Cerebellar nuclear complex (tissue), 1 donor: ENCODE measurements at regions not wholly inside any gene's neighbourhood (a gene's known extent, or its start where the extent isn't known, plus 50 kb on each side); places are given as distances from the start of the nearest gene placed in this dataset.
"Not testable (repeated sequence)": the region's sequence is repeated elsewhere in the genome, so short reads cannot be mapped to it uniquely, and the experiment has no call there.

Experiments
- DNase-seq, 2 experiments: peaks; one replicate each; lab custom pipeline; 2025; lab: John Stamatoyannopoulos, UW

DNA sequence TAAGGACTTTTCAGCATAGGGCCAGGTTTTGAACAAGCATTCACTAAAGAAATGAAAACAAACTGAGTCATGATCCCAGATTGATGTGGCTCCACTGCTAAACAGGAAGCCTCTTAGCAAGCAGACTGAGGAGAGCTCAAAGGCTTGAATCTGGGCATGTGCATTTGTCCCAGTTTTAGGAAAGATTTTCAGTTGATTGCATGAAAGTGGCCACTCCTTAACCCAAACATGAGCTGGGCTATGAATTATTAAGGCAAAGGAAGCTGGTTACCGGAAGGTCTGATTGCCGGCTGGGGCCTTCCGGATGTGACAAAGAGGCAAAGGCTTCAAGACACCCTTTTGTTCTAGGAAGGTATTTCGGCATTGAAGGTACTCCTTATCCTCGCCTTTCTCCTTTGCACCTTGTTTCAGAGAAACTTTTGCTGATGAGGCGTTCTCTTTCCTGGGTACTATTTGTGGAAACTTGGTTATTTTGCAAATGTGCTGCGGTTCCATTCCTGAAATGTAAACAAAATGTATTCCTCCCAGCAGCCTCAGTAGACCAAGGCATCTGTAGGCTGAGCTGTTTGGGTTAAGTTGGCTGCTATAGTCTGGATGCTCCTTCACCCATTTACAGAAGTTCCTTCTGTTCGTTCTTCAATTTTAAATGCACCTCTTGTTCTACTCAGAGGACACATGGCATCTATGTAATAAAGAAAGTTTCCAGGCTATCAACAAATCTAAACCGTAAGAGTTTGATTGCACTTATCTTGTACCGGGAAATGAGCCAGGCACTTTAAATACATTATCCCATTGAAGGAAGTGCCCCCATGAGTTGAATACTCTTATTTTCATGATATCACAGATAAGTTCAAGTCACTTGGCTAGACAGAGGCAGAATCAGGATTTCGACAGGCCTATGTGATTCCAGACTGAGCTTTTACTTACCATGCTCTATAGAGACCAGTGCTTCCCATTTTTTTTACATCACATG, 115.6 kb upstream of the METAP2 start:
- no peak for DNase-seq

DNA sequence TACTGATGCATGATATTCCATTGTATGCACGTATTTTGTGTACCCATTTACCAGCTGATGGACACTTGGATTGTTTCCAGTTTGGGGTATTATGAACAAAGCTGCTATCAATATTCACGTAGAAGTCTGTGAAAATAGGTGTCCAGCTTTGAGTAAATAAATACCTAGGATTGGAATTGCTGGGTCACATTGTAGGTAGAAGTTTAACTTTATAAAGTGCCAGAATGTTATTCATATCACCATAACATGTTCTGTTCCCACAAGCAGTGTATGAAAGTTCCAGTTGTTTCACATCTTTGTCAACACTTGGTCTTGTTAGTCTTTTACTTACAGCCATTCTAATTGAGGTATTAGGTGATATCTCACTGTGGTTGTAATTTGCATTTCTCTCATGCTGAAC, 108.0 kb upstream of the METAP2 start:
- no peak for DNase-seq

DNA sequence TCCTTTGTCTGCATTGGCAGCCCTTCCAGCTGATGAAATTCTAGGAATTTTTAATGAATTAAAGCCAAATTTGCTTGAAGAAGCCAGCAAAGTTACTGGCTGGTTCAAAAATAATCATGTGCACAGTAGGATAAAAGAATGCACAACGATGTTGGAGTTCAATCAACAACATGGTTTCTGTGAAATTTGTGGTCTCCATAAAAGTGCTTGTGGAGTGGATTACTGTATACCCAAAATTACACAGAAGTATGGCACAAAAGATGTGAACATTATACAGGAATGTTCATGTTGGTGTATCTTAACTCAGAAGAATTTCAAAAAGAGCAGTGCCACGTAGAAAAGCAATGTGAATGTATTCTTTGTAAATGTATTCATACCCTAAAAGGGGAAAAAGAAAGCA, 105.0 kb upstream of the METAP2 start:
- no peak for DNase-seq

DNA sequence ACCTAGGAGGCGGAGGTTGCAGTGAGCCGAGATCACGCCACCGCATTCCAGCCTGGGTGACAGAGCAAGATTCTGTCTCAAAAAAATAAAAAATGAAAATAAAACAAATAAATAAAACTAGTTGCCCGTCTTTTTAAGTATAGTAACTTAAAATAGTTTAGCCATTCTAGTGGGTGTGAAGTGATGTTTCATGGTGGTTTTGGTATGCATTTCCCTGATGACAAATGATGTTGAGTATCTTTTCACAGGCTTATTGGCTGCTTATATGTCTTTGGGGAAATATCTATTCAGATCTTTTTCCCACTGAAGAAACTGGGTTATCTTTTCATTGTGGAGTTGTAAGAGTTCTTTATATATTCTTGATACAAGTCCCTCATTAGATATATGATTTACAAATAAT, 102.4 kb upstream of the METAP2 start:
- no peak for DNase-seq

DNA sequence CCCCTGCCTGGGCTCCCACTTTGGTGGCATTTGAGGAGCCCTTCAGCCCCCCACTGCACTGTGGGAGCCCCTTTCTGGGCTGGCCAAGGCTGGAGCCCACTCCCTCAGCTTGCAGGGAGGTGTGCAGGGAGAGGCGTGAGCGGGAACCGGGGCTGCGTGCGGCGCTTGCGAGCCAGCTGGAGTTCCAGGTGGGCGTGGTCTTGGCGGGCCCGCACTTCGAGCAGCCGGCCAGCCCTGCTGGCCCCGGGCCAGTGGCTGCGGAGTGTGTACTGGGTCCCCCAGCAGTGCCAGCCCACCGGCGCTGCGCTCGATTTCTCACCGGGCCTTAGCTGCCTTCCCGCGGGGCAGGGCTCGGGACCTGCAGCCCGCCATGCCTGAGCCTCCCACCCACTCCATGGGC, 94.5 kb upstream of the METAP2 start:
- not testable (repeated sequence) for DNase-seq

DNA sequence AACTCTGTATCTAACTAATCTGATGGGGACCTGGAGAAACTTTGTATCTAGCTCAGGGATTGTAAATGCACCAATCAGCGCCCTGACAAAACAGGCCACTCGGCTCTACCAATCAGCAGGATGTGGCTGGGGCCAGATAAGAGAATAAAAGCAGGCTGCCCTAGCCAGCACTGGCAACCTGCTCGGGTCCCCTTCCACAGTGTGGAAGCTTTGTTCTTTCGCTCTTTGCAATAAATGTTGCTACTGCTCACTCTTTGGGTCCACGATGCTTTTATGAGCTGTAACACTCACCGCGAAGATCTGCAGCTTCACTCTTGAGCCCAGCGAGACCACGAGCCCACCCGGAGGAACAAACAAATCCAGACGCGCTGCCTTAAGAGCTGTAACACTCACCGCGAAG, 93.6 kb upstream of the METAP2 start:
- not testable (repeated sequence) for DNase-seq

DNA sequence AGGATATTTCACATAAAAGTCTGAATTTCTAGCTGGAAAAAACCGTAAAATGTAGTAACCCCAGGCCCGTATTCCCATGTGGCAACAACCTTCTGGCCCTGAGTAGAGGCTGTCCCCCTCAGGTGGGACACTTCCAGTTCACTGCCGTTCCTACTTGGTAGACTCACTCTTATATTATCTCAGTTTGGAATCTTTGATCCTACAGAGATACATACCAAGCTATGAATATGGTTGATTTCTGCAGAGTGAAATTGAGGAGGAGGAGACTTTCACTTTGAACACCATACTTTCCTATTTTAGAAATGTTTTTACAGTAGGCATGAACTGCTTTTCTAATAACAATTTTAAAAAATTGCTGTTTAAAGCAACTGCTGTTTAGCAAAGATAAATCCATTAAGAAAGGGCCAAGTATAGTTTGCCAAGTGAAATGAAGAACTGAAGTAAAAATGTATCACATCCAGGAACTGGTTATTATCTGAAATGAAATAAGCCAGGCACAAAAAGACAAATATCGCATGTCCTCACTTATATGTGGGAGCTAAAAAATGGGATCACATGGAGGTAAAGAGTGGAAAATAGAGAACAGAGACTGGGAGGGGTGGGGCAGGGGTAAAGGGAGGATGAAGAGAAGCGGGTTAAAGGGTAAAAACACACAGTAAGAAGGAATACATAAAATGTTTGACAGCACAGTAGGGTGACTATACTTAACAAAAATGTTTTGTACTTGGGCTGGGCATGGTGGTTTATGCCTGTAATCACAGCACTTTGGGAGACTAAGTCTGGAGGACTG, 92.8 kb upstream of the METAP2 start:
- DNase-seq: no peak

DNA sequence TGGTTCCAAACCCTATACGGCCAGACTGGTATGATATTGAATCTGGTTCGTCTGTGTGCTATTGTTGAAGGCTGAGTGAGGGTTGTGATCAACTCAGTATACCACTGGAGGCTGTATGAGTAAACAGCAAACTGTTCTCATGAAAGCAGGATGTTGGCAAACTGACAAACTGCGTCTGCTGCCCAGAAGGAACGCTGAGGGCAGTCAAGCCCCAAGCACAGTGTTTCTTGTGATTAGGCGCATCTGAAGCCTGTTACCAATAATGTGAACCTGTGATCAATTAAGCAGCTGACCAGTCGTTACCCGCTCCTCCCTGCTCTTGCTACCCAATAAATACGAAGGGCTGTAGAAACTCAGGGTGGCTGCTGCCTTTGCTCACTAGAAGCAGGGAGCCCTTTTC, 90.0 kb upstream of the METAP2 start:
- DNase-seq: not testable (repeated sequence)

DNA sequence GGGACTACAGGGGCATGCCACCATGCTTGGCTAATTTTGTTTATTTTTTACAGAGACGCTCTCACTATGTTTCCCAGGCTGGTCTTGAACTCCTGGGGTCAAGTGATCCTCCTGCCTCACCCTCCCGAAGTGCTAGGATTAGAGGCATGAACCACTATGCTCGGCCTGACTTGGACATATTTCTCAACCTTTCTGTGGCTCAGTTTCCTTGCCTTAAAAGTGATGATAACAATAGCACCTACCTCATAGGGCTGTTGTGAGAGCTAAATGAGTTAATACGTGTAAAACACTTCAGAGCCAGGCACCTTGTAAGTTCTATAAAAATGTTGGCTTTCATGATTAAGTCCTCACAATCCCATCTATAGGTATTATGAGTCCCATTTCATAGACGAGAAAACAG, 89.2 kb upstream of the METAP2 start:
- DNase-seq: no peak

DNA sequence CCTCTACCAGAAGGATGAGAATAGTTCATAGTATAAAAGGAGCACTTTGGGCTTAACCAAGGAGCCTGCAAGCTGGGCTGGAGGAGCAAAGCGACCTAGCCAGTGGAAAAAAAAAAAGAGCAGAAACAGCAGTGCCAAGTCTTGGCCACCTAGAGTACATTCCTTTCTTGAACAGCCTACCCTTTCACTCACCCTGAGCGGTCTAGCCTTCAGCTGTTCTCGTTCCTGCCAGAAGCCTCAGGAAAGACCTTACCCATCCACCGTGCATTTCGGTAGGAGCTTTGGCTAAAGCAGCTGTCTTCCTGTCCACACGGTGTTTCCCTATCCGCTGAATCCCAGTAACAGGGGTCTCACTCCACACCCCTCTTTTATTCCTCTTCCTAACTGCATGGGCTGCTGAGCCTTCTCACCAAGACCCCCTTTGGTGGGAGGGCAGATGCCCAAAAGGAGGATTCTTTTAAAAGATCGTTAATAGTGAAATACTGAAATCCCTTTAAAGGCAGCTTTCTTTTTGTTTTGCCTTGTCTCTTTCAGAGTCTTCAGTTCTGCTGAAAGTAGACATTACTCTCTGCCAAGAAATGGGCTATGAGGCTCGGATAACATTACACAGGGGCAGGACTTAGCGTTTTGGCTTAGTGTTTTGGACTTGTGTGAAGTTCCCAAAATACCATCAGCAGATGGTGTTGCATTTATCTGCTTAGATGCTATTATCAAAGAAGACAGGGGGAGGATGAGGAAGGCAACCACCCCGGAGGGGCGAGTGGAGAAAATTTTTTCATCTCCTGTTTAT, 88.5 kb upstream of the METAP2 start:
- DNase-seq: peak; percentile 2 to 73

DNA sequence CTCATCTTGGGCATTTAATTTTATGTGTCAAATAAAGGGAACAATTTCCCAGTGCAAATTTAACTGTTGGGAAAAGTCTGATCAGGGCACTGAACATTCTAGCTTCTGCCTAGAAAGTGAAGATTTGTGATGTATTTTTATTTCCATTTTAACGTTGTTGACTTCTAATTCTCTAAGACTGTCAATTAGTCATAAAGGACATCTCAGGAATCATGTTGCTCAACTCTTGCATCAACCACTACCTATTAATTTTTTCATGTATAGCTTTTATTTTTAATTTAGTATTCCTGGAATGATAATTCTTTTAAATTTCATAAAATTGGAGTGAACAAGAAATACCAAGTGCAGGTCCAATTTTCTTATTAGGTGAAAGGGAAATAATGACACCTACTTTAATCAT, 87.9 kb upstream of the METAP2 start:
- no peak for DNase-seq

DNA sequence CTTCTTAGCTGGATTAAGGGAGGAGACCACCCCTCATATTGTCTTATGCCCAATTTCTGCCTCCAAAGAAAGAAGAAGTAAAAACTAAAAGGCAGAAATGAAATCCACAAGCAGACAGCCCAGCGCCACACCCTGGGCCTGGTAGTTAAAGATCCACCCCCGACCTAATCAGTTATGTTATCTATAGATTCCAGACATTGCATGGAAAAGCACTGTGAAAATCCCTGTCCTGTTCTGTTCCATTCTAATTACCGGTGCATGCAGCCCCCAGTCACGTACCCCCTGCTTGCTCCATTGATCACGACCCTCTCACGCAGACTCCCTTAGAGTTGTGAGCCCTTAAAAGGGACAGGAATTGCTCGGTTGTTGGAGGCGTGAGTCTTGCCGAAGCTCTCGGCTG, 85.7 kb upstream of the METAP2 start:
- not testable (repeated sequence) for DNase-seq

DNA sequence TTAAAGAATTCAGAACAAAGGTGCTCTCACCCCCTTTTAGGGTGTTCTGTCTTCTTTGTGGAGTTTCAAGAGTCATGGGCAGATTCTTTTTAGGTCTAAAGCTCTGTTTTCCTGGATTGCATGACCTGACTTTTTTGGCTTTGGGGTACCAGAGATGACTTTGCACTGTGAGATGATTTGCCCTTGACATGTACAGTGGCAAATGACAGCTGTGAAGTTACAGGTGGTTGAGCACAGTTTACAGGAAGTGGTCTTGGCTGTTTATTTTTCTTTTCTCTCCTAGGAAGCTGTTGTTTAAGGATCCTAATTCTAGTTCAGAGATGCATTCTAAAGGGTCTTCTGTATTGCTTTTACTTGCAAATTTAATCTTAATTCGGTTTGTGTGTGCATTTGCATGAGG, 83.8 kb upstream of the METAP2 start:
- no peak for DNase-seq

DNA sequence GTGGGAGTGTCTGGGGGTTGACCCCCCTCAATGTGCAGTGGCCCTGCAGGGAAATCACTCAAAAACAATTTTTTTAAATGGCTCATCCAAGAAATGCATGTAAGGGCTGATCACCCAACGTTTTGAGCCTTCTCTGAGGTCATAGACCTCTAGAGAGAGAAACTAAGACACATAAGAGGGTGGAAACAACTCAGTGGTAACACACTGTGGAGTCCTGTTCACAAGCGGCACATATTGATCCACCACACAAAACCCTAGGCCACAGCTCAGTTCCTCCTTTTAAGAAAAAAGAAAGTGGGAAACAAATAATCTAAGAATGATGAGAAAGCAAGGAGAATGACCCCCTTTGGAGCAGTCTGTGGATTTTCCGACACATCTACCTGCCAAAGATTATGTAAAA, 83.0 kb upstream of the METAP2 start:
- DNase-seq: no peak

DNA sequence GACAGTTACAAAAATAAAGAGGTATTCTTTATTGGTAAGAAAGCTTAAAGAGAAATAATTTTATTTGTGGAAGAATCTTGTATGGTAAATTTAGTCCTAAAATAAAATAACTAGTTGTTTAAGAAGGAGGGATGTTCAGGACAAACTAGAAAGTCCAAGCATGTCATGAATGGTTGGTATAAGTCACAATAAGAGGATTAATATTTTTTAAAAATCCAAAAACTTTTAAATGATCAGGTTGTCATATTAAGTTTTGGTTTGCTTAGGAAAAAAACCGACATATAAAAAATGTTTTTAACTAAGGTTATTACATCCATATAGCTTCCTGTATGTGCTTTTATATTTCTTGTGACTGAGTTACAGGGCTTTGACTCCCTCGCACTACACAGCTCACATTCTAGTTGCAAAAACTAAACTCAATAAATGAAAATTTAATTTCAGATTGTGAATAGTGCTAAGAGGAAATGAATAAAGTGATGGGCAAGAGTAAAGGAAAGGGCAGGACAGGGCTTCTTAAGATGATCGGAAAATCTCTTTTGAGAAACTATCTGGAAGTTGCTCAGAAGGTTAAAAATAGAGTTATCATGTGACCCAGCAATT, 80.7 kb upstream of the METAP2 start:
- DNase-seq: no peak

DNA sequence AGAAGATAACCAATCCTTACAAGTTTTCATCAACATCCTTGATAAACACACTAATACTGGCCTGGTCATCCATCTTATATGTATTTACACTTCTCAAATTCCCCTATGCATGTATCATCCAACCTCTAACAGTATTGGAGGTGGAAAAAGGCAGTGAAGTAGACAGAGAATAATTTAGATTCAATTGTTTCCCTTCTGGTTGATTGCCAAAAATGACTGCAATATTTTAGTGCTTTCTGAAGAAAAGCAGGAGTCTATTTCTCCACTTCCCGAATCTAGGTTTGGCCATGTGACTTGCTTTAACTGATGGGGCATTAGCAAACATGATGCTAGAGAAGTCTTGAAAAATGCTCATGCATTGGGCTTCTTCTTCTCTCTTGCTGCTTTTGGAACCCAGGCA, 78.3 kb upstream of the METAP2 start:
- DNase-seq: no peak

DNA sequence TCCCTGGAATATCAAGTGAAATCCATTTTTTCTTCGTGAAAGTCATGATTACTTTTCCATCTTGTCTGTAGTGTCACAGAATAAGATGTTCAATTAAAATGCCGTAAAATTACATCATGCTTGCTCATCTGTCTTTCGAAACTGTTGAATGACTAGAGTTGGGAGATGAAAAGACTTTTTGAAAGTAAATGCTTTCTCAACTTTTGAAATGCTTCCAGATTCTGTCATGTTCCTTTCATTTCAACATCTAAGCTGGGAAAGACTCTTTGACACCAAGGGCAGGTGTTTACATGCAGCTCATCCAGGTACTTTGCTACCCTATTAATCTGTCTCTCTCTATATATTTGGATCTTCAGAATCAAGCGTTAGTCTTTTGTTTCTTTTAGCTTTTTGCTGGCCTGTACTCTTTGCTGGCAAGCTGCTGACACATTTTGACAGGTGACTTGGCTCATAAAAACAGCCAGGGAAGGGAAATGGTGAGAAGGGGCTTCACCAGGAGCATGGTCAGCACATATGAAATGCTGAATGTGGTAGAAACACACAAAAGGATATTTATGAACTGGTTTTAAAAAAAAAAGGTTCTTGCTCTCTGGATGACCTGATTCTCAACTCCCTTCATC, 77.0 kb upstream of the METAP2 start:
- no peak for DNase-seq

DNA sequence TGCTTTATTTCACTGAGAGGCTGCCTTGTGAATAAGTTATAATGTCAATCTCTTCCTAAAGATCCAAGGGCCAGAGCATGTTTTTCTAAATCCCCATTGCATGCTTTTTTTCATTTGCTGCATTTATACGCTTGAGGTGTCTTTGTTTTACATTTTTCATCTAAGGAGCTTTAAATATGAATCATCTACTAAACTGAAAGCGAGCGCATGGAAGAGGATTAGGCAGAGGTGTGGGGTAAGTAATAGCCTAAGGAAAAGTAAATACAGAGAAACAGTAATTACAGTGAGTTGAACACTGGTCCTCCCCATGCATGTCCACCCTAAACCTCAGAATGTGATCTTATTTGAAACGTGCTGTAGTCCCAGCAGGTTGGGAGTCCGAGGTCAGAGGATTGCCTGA, 76.4 kb upstream of the METAP2 start:
- no peak for DNase-seq

DNA sequence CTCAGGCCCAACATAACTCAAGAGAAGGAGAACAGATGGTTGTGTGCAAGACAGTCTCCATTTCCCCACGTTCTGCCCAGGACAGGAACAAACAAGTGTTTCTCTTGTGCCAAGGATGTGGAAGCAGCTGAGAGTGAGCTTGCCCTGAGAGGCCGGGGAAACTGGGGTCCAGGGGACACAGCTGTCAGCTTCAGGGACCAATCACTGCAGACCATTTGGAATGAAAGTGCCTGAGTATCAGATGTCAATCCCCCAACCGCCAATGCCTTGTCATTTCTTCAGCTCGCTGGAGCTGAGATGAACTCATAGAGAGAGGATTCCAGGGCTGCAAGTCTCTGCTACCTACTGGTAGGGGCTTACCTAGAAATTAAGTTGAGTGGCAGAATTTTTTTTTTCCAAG, 71.9 kb upstream of the METAP2 start:
- no peak for DNase-seq

DNA sequence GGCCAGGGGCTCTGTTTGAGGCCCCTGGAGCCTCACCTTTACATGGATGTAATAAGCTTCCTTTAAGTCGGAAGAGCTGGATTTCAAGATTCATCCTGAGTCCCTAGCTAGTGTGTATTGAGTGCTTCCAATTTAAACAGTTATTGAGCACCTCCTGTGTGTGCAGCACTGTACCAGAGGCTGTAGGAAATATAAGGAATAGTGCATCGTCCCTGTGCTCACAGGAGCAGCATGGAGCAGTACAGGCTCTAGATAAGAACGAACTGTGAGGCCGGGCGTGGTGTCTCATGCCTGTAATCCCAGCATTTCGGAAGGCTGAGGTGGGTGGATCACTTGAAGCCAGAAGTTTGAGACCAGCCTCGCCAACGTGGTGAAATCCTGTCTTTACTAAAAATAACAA, 65.8 kb upstream of the METAP2 start:
- no peak for DNase-seq

DNA sequence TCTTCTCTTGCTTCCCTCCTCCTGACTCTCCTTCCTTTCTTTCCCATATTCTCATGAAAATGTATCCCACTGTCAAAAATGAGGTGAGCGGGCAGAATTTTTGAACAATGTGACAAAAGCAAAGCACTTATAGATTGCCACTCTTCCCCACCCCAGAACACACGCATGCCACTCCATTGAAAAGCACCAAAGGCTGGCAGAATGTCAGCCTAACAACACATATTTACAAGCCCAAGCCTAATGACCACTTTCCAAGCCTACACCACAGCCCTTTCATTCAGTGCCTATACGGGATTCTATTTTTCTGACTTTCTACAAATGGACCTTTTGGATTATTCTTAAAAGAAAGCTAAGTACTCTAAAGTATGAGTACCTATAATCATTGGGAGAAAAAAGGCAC, 62.9 kb upstream of the METAP2 start:
- no peak for DNase-seq

DNA sequence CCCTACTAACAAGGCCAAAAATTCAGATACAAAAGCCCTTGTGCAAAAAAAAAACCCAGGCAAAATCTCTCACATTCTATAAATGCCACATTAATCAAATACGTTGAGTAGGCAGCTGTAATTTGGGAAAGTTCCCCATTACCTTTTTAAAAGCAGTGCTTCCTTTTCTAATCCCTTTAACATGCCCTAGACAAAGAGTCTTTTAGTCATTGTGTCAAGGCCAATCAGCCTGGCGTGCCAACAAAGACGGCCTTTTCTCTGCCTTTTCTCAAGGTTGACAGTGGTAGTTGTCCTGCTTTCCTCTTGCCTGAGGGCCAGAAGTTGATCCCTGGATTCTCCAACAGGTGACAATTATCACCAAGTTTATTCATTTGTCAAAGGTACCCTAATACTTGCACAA, 62.5 kb upstream of the METAP2 start:
- DNase-seq: no peak
